GM12878 (cell line): ENCODE measurements at regions not wholly inside any gene's neighbourhood (a gene's known extent, or its start where the extent isn't known, plus 50 kb on each side); places are given as distances from the start of the nearest gene placed in this dataset.

Source experiments
- HDAC2 ChIP-seq: fragments of 200-600 bp; sonication (generic); IDR thresholded peaks from 2 replicates; pipeline ENCODE4 v1.6.1; 2017
- JUND ChIP-seq: IDR thresholded peaks from 2 replicates; pipeline ENCODE4 v1.6.1; 2012; ENCODE audit warnings: low read depth, mild to moderate bottlenecking, low read length, improper control_type of control experiment, moderate library complexity
- MTA3 ChIP-seq: IDR thresholded peaks from 2 replicates; pipeline ENCODE4 v1.6.1; 2012; ENCODE audit warnings: low read length, inconsistent platforms, borderline replicate concordance
- MXI1 ChIP-seq: fragments of 150-350 bp; IDR thresholded peaks from 2 replicates; pipeline ENCODE4 v1.6.1; 2011; ENCODE audit warnings: low read depth, mild to moderate bottlenecking, inconsistent platforms, low read length, improper control_type of control experiment
- SRF ChIP-seq, 2 experiments: IDR thresholded peaks; 2 replicates each; pipeline ENCODE4 v1.6.1; 2011; ENCODE audit warnings: low read depth in 2 of 2, low read length in 2 of 2, mild to moderate bottlenecking in 1 of 2, moderate library complexity in 1 of 2
- ZNF274 ChIP-seq: IDR thresholded peaks from one replicate; pipeline ENCODE4 v1.8.0; 2011; ENCODE audit not compliant: insufficient read length, insufficient read depth
- ZNF384 ChIP-seq: IDR thresholded peaks from 2 replicates; pipeline ENCODE4 v1.6.1; 2012; ENCODE audit warnings: low read depth, mild to moderate bottlenecking, low read length, improper control_type of control experiment, borderline replicate concordance
- TF ChIP-seq, protein P1 (sequence below), 3 experiments: IDR thresholded peaks in 2 of 3; conservative IDR thresholded peaks in 1 of 3; 2 replicates each; pipeline ENCODE4 v1.5.1; 2011; ENCODE audit warnings: low read depth in 3 of 3, low read length in 3 of 3, mild to moderate bottlenecking in 3 of 3, control low read depth in 2 of 3, moderate library complexity in 2 of 3, inconsistent platforms in 1 of 3, mixed read lengths in 1 of 3; ENCODE audit not compliant: control insufficient read depth in 2 of 3, insufficient read depth in 1 of 3; ENCODE audit errors: extremely low read depth in 1 of 3

DNA sequence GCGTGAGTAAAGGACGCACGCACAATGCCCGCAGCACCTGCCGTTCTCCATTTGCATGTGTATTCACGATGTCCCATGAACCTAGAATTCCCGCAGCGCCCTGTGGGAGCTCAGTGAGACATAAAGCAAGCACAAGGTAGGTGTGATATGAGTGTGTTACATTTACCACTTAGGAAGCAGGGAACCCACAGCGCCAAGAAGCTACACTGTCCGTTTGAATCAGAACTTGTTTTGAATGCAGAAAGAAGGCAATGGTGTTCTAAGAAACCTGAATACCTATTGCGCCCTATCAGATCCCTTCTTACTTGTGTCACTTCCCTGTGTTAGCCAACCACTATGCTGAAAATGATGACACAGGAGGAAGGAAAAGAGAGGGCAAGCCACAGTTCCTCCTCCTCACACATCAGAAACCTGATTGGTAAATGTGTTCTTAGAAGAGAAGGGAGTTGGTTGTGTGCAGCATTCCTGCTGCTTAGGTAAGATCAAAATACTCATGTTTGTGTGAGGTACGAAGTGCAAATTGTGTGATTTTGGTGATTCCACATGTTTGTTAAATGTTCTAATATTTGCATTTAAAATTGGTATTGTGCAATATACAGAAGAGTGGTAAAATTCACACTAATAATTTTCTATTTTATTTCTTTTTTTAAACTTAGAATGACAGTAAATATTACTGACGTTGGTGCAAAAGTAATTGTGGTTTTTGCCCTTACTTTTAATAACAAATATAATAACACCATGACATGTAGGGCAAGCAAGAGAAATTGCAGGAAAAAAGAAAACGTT, 185.4 kb downstream of the SEC23IP start:
- no peak for TF ChIP-seq JUND
- no peak for TF ChIP-seq MTA3
- TF ChIP-seq, protein P1, sequence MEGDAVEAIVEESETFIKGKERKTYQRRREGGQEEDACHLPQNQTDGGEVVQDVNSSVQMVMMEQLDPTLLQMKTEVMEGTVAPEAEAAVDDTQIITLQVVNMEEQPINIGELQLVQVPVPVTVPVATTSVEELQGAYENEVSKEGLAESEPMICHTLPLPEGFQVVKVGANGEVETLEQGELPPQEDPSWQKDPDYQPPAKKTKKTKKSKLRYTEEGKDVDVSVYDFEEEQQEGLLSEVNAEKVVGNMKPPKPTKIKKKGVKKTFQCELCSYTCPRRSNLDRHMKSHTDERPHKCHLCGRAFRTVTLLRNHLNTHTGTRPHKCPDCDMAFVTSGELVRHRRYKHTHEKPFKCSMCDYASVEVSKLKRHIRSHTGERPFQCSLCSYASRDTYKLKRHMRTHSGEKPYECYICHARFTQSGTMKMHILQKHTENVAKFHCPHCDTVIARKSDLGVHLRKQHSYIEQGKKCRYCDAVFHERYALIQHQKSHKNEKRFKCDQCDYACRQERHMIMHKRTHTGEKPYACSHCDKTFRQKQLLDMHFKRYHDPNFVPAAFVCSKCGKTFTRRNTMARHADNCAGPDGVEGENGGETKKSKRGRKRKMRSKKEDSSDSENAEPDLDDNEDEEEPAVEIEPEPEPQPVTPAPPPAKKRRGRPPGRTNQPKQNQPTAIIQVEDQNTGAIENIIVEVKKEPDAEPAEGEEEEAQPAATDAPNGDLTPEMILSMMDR (IDR thresholded peaks at IDR 0.05 in 2 of 3, conservative IDR thresholded peaks at IDR 0.05 in 1 of 3; ENCODE audit: control insufficient read depth in 2 of 3, extremely low read depth in 1 of 3, insufficient read depth in 1 of 3, low read depth in 3 of 3, low read length in 3 of 3), result no peak
- TF ChIP-seq SRF (IDR thresholded peaks at IDR 0.05; ENCODE audit: low read depth in 2 of 2, low read length in 2 of 2), result no peak
- TF ChIP-seq MXI1, result no peak
- TF ChIP-seq ZNF274, result no peak
- no peak for TF ChIP-seq ZNF384
- TF ChIP-seq HDAC2, result no peak
